Right kidney (tissue), 1 donor: ENCODE measurements at regions not wholly inside any gene's neighbourhood (a gene's known extent, or its start where the extent isn't known, plus 50 kb on each side); places are given as distances from the start of the nearest gene placed in this dataset.

ENCODE experiments used
- DNase-seq: peaks from one replicate; pipeline ENCODE4 v3.0.0-alpha.2; 2016

- DNase-seq, result no peak
These were observed 50.6 kb upstream of the YWHAQ start for GRCh38 chr2:9681427-9681817.

DNA sequence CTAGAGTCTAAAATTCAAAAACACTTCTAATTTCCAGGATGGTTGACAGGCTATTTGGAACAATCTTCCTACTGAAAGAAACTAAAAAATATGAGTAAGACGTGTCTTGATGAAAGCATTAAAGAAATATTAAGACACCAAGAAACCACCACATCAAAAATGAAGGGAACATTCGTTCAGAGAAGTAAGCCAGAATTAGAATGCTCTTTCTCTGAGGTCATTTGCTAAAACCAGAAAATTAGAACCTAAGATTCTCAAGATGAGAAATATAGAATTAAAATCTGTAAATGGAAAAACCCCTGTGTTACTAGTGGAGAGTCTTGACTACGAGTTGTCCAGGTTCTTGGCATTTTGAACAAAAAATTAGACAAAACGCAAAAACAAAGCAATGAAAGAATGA is 54.8 kb upstream of the YWHAQ start:
- DNase-seq, result no peak

GRCh38 chr2:9686061-9686460 is 55.3 kb upstream of the YWHAQ start:
- no peak for DNase-seq

DNA sequence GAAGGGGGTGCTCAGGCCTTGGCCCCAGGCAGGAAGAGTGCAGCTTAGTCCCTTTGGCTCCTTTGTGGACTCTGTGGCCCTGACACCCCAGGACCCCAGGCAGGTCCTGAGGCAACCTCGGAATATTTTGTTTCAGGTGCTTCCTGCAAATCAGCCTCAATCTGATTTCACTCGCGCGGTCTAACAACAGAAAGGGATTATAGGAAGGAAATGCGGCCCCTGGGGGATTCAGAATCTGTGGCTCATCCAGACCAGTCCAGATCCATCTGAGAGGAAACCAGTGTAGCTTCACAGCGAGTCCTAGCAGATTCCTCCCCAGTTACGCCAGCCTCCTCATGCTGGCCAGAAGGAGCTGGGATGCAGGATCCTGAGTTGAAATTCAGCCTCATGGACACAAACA is 59.5 kb upstream of the YWHAQ start:
- DNase-seq, result no peak

GRCh38 chr2:9690716-9691498 is 60.1 kb upstream of the YWHAQ start:
- DNase-seq, result no peak

- DNase-seq, result no peak
These were observed 61.8 kb upstream of the YWHAQ start for GRCh38 chr2:9692456-9693195.

DNA sequence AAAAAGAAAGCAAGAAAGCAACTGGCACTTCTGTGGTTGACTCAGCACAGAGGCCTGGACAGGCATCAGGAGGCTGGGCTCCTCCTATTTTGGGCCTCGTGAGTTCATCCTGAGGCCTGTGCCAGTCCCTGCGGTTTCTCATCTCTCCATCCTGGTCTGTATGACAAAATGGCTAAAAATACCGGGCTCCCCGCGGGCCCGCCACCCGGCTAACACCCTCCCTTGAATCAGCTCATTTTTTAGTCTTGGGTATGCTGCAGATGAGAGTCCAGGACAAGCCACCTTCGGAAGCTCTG is 62.3 kb upstream of the YWHAQ start:
- DNase-seq, result no peak

DNA sequence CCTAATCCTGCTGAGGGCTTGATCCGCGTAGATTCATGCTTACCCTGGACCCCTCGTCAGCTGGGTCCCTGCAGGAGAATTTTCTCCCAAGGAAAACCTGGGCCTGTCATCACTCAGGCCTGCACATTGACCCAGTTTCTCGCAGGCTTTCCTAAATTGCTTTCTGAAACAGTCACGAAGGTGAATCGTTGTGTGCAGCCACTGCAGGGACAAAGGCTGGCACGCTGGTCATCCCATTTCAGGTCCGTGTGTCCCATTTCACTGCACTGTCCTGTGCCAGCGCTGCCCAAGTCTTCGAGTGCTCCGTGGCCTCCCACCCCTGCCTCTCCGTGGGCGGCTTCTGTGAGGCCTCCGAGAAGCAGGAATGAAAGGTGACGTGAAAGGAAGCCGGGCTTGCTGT is 62.8 kb upstream of the YWHAQ start:
- no peak for DNase-seq

- DNase-seq, result no peak
These were observed 64.0 kb upstream of the YWHAQ start for GRCh38 chr2:9694661-9695234.

GRCh38 chr2:9695941-9696340 is 65.1 kb upstream of the YWHAQ start:
- no peak for DNase-seq

GRCh38 chr2:9696731-9697130 is 65.9 kb upstream of the YWHAQ start:
- no peak for DNase-seq

GRCh38 chr2:9697909-9698308 is 67.1 kb upstream of the YWHAQ start:
- no peak for DNase-seq

DNA sequence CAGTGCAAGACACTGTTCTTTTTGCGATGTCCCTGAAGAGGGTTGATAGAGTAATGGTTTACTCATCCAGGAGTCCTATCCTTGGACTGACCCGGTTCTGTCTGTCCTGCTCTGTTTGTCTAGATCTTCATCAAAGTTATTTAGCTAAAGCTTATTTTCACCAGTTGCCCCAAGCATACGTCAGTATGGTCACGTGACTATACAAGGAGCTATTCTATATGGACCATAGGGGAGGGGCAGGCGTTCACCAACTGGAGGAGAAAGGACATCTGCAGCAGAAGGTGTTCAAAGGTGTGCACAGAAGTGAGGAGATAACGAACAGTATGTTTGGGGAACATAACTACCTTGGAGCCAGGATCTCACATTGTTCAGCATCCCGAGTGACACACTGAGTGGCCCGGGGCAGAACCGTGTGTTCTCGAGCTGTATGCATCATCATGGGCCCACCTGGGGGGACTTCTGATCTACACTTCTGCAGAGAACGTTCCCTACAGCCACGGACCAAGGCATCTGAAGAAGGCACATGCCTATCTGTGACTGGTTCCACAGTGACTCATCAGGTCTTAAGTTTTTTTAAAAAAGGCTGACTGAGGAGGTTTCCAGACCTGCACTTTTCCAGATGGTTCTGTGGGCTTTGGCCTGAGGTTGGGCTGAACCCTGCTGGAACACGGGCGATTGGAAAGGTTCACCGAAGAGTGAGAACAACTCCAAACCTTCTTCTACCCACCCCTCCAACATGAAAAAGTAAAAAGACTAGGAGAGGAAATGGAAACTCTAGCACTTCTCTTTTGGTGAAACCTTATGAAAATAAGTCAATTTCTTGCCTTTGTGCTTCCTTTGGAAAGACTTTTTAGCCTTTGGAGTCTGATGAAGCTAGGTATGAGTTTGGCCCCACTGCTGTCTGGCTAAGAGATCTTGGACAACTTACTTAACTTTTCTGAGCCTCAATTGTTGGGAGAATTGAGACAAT is 68.6 kb upstream of the YWHAQ start:
- DNase-seq, result no peak

GRCh38 chr2:9700109-9700495 is 69.3 kb upstream of the YWHAQ start:
- no peak for DNase-seq

DNA sequence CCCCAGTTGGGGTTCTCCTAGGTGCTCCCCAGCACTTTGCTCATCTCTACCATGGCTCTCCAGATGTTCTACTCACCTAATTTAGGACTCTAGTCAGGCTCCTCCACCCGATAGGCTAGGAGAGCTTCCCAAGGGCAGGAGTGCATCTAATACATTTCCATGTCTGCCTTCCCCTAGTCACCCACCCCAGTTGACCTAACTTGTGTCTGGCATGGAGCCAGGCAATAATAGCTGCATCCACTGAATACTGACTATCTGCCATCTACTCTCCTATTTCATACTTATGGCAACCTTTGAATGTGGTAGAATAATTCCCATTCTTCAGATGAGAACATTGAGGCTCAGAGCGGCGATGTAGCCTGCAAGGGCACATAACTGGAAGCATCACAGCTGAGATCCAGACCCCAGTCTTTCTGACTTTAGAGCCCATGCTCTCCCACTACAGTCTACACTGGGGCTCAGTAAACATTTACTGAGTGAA is 71.8 kb upstream of the YWHAQ start:
- DNase-seq, result no peak

- DNase-seq, result no peak
These were observed 72.4 kb upstream of the YWHAQ start for GRCh38 chr2:9703085-9703678.

GRCh38 chr2:9703701-9704221 is 73.0 kb upstream of the YWHAQ start:
- no peak for DNase-seq

DNA sequence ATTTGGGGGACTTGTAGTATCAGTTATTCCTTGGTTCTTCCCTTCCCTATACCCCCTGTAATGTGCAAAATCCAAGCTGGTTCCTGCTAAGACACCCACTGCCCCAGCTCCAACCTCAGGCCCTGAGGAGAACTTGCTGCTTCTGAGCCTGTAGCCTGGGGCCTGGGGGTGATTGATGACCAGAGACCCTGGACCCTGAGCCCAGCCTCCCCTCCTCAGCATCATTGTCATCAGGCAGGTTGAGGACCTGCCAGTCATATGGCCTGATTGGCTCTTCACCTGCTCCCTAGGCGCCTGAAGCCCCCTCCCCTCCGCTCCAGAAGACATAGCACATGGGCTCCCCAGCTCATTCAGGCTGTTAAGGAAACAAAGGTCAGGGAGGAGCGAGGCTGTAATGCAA is 73.8 kb upstream of the YWHAQ start:
- DNase-seq, result no peak

- DNase-seq, result no peak
These were observed 74.4 kb upstream of the YWHAQ start for GRCh38 chr2:9705196-9705595.

DNA sequence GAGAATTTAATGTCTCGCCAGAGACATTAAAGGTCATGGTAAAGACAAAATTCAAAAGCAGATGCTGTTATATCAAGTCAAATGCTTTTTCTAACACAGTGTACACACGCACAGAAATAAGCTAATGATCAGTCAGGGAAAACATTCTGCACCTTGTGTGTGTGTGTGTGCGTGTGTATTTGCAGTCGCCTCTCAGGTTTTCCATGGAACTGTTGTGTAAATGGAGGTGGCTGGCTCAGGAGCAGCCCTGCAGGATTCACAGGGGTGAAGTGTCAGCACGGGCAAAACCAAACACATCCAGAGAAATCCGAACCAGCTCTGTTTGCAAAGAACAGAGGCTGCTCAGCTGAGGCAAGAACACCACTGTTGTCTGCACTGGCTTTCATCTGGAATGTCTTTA is 76.2 kb upstream of the YWHAQ start:
- no peak for DNase-seq

DNA sequence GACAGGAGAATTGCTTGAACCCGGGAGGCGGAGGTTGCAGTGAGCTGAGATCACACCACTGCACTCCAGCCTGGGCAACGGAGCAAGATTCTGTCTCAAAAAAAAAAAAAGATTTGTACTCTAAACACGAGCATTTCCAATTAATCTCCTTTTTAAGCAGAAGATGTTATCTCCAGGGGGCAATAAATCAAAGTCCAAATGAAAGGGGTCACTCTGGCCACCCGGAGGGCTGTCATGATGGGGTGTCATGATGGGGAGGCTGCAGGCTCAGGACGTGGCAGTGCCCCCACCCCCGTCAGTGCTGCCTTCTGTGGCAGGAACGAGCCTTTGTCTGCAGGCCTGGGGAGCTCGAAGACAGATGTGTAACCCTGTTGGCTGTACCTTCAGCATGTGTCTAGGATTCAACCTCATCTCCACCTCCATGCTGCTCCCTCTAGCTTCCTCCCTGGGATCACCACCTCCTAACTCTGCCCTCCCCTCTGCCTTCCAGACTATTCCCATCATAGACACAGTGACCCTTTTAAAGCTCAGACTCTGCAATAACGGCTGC is 76.9 kb upstream of the YWHAQ start:
- DNase-seq, result no peak
